WI38 (cell line): ENCODE measurements at regions not wholly inside any gene's neighbourhood (a gene's known extent, or its start where the extent isn't known, plus 50 kb on each side); places are given as distances from the start of the nearest gene placed in this dataset.

Experiments
- H3K4me3 ChIP-seq: 2 replicates; pipeline ENCODE4 v1.5.1; 2011; ENCODE audit warnings: low read depth, mild to moderate bottlenecking, control low read depth, low read length
- TF ChIP-seq, protein P1 (sequence below): IDR thresholded peaks from 2 replicates; pipeline ENCODE4 v1.5.1; 2012; ENCODE audit warnings: low read depth, mild to moderate bottlenecking, control low read depth, low read length

- H3K4me3 ChIP-seq: no peak overlapping the region
These were observed 180.2 kb upstream of the MYL2 start for GRCh38 chr12:111100554-111100953.

DNA sequence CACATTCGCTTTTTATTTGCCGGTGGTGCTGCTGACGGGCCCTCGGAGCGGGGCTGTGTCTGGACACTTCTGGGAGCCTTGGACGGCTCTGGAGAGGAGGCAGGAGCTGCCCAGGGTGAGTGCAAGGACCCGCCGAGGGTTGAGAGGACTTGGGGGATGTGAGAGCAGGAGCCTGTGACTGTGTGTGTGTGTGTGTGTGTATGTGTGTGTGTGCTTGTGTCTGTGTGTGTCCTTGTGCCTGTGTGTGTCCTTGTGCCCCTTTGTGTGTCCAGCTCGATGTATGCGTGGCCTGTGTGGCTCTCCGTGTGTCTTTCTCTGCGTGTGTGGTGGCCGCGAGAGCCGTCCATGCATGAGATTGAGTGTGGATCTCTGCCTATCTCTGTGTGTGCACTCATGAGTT, 179.6 kb upstream of the MYL2 start:
- TF ChIP-seq, protein P1, sequence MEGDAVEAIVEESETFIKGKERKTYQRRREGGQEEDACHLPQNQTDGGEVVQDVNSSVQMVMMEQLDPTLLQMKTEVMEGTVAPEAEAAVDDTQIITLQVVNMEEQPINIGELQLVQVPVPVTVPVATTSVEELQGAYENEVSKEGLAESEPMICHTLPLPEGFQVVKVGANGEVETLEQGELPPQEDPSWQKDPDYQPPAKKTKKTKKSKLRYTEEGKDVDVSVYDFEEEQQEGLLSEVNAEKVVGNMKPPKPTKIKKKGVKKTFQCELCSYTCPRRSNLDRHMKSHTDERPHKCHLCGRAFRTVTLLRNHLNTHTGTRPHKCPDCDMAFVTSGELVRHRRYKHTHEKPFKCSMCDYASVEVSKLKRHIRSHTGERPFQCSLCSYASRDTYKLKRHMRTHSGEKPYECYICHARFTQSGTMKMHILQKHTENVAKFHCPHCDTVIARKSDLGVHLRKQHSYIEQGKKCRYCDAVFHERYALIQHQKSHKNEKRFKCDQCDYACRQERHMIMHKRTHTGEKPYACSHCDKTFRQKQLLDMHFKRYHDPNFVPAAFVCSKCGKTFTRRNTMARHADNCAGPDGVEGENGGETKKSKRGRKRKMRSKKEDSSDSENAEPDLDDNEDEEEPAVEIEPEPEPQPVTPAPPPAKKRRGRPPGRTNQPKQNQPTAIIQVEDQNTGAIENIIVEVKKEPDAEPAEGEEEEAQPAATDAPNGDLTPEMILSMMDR: no peak
- no peak overlapping the region for H3K4me3 ChIP-seq

More at GRCh38 chr12:111100554-111100953, 180.2 kb upstream of the MYL2 start:
- TF ChIP-seq, protein P1: no peak

GRCh38 chr12:111099186-111099585, 178.8 kb upstream of the MYL2 start:
- H3K4me3 ChIP-seq: no peak overlapping the region
- TF ChIP-seq, protein P1: no peak

GRCh38 chr12:111094157-111095010, 174.0 kb upstream of the MYL2 start:
- TF ChIP-seq, protein P1: no peak
- no peak overlapping the region for H3K4me3 ChIP-seq

- H3K4me3 ChIP-seq: no peak overlapping the region
- TF ChIP-seq, protein P1: no peak
These were observed 173.2 kb upstream of the MYL2 start for GRCh38 chr12:111093428-111094142.

DNA sequence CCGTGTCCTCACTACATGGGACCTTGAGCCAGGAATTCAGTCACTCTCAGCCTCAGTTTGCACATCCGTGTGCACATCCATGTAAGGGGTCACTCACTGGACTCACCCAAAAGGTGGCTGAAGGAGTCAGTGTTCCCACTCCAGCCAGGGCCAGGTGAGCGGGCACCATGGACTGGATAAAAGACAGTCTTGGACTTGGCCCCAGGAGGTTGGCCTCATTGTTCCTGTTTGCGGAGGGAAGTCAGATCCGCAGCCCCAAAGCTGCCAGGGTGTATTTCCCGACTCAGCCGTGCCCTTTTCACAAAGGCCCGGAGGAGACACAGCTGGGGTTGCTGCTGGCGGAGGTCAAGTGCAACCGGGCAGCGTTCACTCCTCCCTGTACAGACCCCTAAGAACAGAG, 170.7 kb upstream of the MYL2 start:
- TF ChIP-seq, protein P1: no peak
- H3K4me3 ChIP-seq: no peak overlapping the region

DNA sequence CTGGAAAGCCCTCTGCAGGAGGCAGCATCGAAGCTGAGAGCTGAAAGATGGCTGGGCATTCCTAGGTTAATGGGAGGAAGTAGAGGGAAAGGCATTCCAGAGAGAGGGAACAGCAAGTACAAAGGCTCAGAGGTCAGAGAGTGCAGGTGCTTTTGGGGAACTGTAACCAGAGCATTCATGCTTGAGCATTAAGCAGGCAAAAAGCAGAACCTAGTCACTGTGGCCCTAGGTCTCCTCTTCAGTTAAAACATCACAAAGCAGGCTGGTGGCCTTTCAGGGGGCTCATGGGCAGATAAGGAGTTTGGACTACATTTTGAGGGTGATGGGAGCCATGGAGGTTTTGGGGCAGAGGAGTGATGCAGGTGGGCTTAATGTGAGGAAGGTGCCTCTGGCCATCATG, 169.2 kb upstream of the MYL2 start:
- no peak overlapping the region for H3K4me3 ChIP-seq
- TF ChIP-seq, protein P1: no peak
